H9 (cell line): ENCODE measurements at regions not wholly inside any gene's neighbourhood (a gene's known extent, or its start where the extent isn't known, plus 50 kb on each side); places are given as distances from the start of the nearest gene placed in this dataset.

Experiments used
- DNase-seq: peaks from one replicate; pipeline ENCODE4 v3.0.0-alpha.2; 2017
- H2AFZ ChIP-seq: one replicate; pipeline ENCODE4 v1.6.1; 2013; ENCODE audit warnings: mild to moderate bottlenecking, low read length, control low read depth, moderate library complexity
- H2AK5ac ChIP-seq: 2 replicates; pipeline ENCODE4 v1.6.1; 2013; ENCODE audit warnings: low read length, control low read depth, mixed read lengths; ENCODE audit not compliant: insufficient read length
- H2BK120ac ChIP-seq: one replicate; pipeline ENCODE4 v1.6.1; 2013; ENCODE audit warnings: low read depth, mild to moderate bottlenecking, low read length, control low read depth, inconsistent platforms; ENCODE audit not compliant: poor library complexity, severe bottlenecking
- H2BK12ac ChIP-seq: 2 replicates; pipeline ENCODE4 v1.6.1; 2013; ENCODE audit warnings: low read length, control low read depth, mixed read lengths, low read depth; ENCODE audit not compliant: insufficient read length
- H2BK15ac ChIP-seq: 2 replicates; pipeline ENCODE4 v1.6.1; 2013; ENCODE audit warnings: low read depth, low read length, control low read depth
- H2BK20ac ChIP-seq: one replicate; pipeline ENCODE4 v1.6.1; 2013; ENCODE audit warnings: low read depth, mild to moderate bottlenecking, low read length, control low read depth, inconsistent platforms; ENCODE audit not compliant: poor library complexity, severe bottlenecking
- H2BK5ac ChIP-seq: 2 replicates; pipeline ENCODE4 v1.6.1; 2013; ENCODE audit warnings: low read length, control low read depth, mixed read lengths; ENCODE audit not compliant: insufficient read length
- H3K14ac ChIP-seq: 2 replicates; pipeline ENCODE4 v1.6.1; 2013; ENCODE audit warnings: low read length, control low read depth; ENCODE audit not compliant: insufficient read depth
- H3K18ac ChIP-seq: 2 replicates; pipeline ENCODE4 v1.6.1; 2013; ENCODE audit warnings: low read depth, mild to moderate bottlenecking, mixed read lengths, low read length, control low read depth; ENCODE audit not compliant: insufficient read length
- H3K23ac ChIP-seq: 2 replicates; pipeline ENCODE4 v1.6.1; 2013; ENCODE audit warnings: low read length, control low read depth, mixed read lengths, low read depth; ENCODE audit not compliant: insufficient read length
- H3K23me2 ChIP-seq: 2 replicates; pipeline ENCODE4 v1.6.1; 2013; ENCODE audit warnings: low read depth, mild to moderate bottlenecking, mixed read lengths, low read length, control low read depth; ENCODE audit not compliant: insufficient read length, poor library complexity, severe bottlenecking
- H3K27ac ChIP-seq: 2 replicates; pipeline ENCODE4 v1.5.1; 2013; ENCODE audit warnings: low read length, control low read depth, mixed read lengths, low read depth; ENCODE audit not compliant: insufficient read length
- H3K27me3 ChIP-seq: 2 replicates; pipeline ENCODE4 v1.6.1; 2013; ENCODE audit warnings: low read length, control low read depth, inconsistent platforms; ENCODE audit not compliant: insufficient read depth
- H3K4ac ChIP-seq: 2 replicates; pipeline ENCODE4 v1.6.1; 2013; ENCODE audit warnings: low read depth, mild to moderate bottlenecking, control low read depth, inconsistent platforms, low read length, moderate library complexity
- H3K4me1 ChIP-seq: 2 replicates; pipeline ENCODE4 v1.6.1; 2013; ENCODE audit warnings: low read length, control low read depth, inconsistent platforms; ENCODE audit not compliant: insufficient read depth
- H3K4me2 ChIP-seq: 2 replicates; pipeline ENCODE4 v1.6.1; 2013; ENCODE audit warnings: low read length, control low read depth, mixed read lengths; ENCODE audit not compliant: insufficient read length, insufficient read depth
- H3K56ac ChIP-seq: 2 replicates; pipeline ENCODE4 v1.6.1; 2013; ENCODE audit warnings: low read depth, mild to moderate bottlenecking, mixed read lengths, low read length, control low read depth; ENCODE audit not compliant: insufficient read length
- H3K79me1 ChIP-seq: 2 replicates; pipeline ENCODE4 v1.6.1; 2013; ENCODE audit warnings: low read depth, mild to moderate bottlenecking, moderate library complexity, low read length, control low read depth, inconsistent platforms; ENCODE audit not compliant: insufficient read depth, poor library complexity, severe bottlenecking
- H3K79me2 ChIP-seq: 2 replicates; pipeline ENCODE4 v1.6.1; 2013; ENCODE audit warnings: low read length, control low read depth, inconsistent platforms; ENCODE audit not compliant: insufficient read depth
- H3K9ac ChIP-seq: 2 replicates; pipeline ENCODE4 v1.6.1; 2013; ENCODE audit warnings: low read length, control low read depth, mixed read lengths; ENCODE audit not compliant: insufficient read length; ENCODE audit errors: extremely low read depth
- H3K9me3 ChIP-seq: one replicate; pipeline ENCODE4 v1.6.1; 2013; ENCODE audit warnings: low read depth, low read length, inconsistent platforms; ENCODE audit not compliant: control insufficient read depth
- H3T11ph ChIP-seq: one replicate; pipeline ENCODE4 v1.6.1; 2013; ENCODE audit warnings: mild to moderate bottlenecking, low read length, control low read depth, inconsistent platforms
- H4K20me1 ChIP-seq: one replicate; pipeline ENCODE4 v1.6.1; 2013; ENCODE audit not compliant: control insufficient read depth, insufficient read length, insufficient read depth
- H4K5ac ChIP-seq: 2 replicates; pipeline ENCODE4 v1.6.1; 2013; ENCODE audit warnings: low read depth, mild to moderate bottlenecking, mixed read lengths, low read length, control low read depth; ENCODE audit not compliant: insufficient read length
- H4K8ac ChIP-seq: replicated peaks from 2 replicates; pipeline ENCODE4 v1.6.1; 2013; ENCODE audit warnings: low read length, control low read depth, mixed read lengths, low read depth; ENCODE audit not compliant: insufficient read length
- H4K91ac ChIP-seq: 2 replicates; pipeline ENCODE4 v1.6.1; 2013; ENCODE audit warnings: low read depth, mild to moderate bottlenecking, moderate library complexity, mixed read lengths, low read length, control low read depth; ENCODE audit not compliant: insufficient read length
- H3K27ac Mint-ChIP-seq, 3 experiments: 2 replicates in 2 of 3; 3 replicates in 1 of 3; pipeline ENCODE4 v1.8.0; 2020 to 2021; ENCODE audit warnings: mixed read lengths in 3 of 3, mild to moderate bottlenecking in 1 of 3, moderate library complexity in 1 of 3
- H3K27me3 Mint-ChIP-seq: 2 replicates; pipeline ENCODE4 v1.8.0; 2021; ENCODE audit warnings: low read depth, mild to moderate bottlenecking, moderate library complexity, mixed read lengths
- H3K36me3 Mint-ChIP-seq, 3 experiments: 2 replicates in 2 of 3; 3 replicates in 1 of 3; pipeline ENCODE4 v1.8.0; 2020 to 2021; ENCODE audit warnings: low read depth in 3 of 3, mixed read lengths in 3 of 3; ENCODE audit not compliant: insufficient read depth in 1 of 3
- H3K4me1 Mint-ChIP-seq, 2 experiments: 2 replicates each; pipeline ENCODE4 v1.8.0; 2020; ENCODE audit warnings: mixed read lengths in 2 of 2
- H3K4me3 Mint-ChIP-seq, 2 experiments: 2 replicates in 1 of 2; 3 replicates in 1 of 2; pipeline ENCODE4 v1.8.0; 2020 to 2021; ENCODE audit warnings: mild to moderate bottlenecking in 2 of 2, mixed read lengths in 2 of 2, moderate library complexity in 1 of 2
- H3K9me3 Mint-ChIP-seq, 2 experiments: 2 replicates in 1 of 2; 3 replicates in 1 of 2; pipeline ENCODE4 v1.8.0; 2020; ENCODE audit warnings: mild to moderate bottlenecking in 2 of 2, mixed read lengths in 2 of 2, moderate library complexity in 1 of 2
- CTCF ChIP-seq: fragments of 200-600 bp; sonication (generic); conservative IDR thresholded peaks from 3 replicates; pipeline ENCODE4 v1.8.0; 2021; ENCODE audit warnings: antibody characterized with exemption, mild to moderate bottlenecking
- WGBS: extraction: QIAGEN DNeasy Blood & Tissue Kit; methylation state at CpG from one replicate; pipeline ENCODE4 v1.1.7; 2013; ENCODE audit warnings: missing lambda C conversion rate, low lambda C conversion rate, mixed read lengths; ENCODE audit not compliant: insufficient read length; ENCODE audit errors: extremely low coverage; 5-methylcytosine and 5-hydroxymethylcytosine counted together

- Mint-ChIP-seq H3K36me3 (no peaks in the 10 kb centered on the region; a peak in 1 of 7 replicates), H3K9me3 (no peaks in the 10 kb centered on the region), H3K27ac (no peak overlapping the region), H3K4me3 (no peak overlapping the region), H3K4me1 (peaks cover 6 to 7% of the 10 kb centered on the region in 2 experiments; a peak in 2 of 4 replicates), H3K27me3 (peaks cover 3% of the 10 kb centered on the region; the same call in 1 of the 2 replicates)
- H4K91ac ChIP-seq: no peak overlapping the region
- H2BK120ac ChIP-seq: no peak overlapping the region
- no peak overlapping the region for H3K4ac ChIP-seq
- no peak for TF ChIP-seq CTCF
- no peak overlapping the region for H2BK15ac ChIP-seq
- H3K9ac ChIP-seq: no peak overlapping the region
- H3K27me3 ChIP-seq: no peaks in the 10 kb centered on the region
- H3K56ac ChIP-seq: no peak overlapping the region
- no peak overlapping the region for H3K14ac ChIP-seq
- no peak for DNase-seq
- no peaks in the 10 kb centered on the region for H3K79me1 ChIP-seq
- H2BK20ac ChIP-seq: no peak overlapping the region
- no peak overlapping the region for H3K4me2 ChIP-seq
- H3K27ac ChIP-seq: no peak overlapping the region
- H3K18ac ChIP-seq: no peak overlapping the region
- H2BK12ac ChIP-seq: no peak overlapping the region
- H4K5ac ChIP-seq: no peak overlapping the region
- no peaks in the 10 kb centered on the region for H3K4me1 ChIP-seq
- H2BK5ac ChIP-seq: no peak overlapping the region
- no peak overlapping the region for H3K23ac ChIP-seq
- H3K9me3 ChIP-seq: no peaks in the 10 kb centered on the region
- H2AFZ ChIP-seq: no peak overlapping the region
- no peak overlapping the region for H3T11ph ChIP-seq
- no peak overlapping the region for H4K8ac ChIP-seq
- WGBS: no CpG with 5 or more reads among the region's 1 CpG
- no peak overlapping the region for H2AK5ac ChIP-seq
- no peaks in the 10 kb centered on the region for H3K23me2 ChIP-seq
- H3K79me2 ChIP-seq: no peaks in the 10 kb centered on the region
- H4K20me1 ChIP-seq: no peaks in the 10 kb centered on the region
Observed at GRCh38 chr16:6946802-6947201, 385.8 kb upstream of the RBFOX1 start.
